Mesothelial cell of epicardium (in vitro differentiated cells): ENCODE measurements at regions not wholly inside any gene's neighbourhood (a gene's known extent, or its start where the extent isn't known, plus 50 kb on each side); places are given as distances from the start of the nearest gene placed in this dataset.

Source experiments
- DNase-seq, 2 experiments: peaks; one replicate each; pipeline ENCODE4 v3.0.0; 2021; ENCODE audit warnings: low spot score in 2 of 2; ENCODE audit not compliant: unreplicated experiment in 2 of 2
- H3K27ac Mint-ChIP-seq: 2 replicates; pipeline ENCODE4 v1.8.0; 2021; ENCODE audit warnings: mixed read lengths
- H3K27me3 Mint-ChIP-seq: 2 replicates; pipeline ENCODE4 v1.8.0; 2021; ENCODE audit warnings: low read depth, mixed read lengths
- H3K36me3 Mint-ChIP-seq: 2 replicates; pipeline ENCODE4 v1.8.0; 2021; ENCODE audit warnings: mixed read lengths
- H3K4me1 Mint-ChIP-seq: 2 replicates; pipeline ENCODE4 v1.8.0; 2021; ENCODE audit warnings: mixed read lengths
- H3K4me3 Mint-ChIP-seq: 2 replicates; pipeline ENCODE4 v1.8.0; 2021; ENCODE audit warnings: mild to moderate bottlenecking, moderate library complexity, mixed read lengths
- H3K9me3 Mint-ChIP-seq: 2 replicates; pipeline ENCODE4 v1.8.0; 2021; ENCODE audit warnings: mixed read lengths
- CTCF ChIP-seq: fragments of 200-600 bp; sonication (generic); IDR thresholded peaks from one replicate; pipeline ENCODE4 v1.5.0; 2021; ENCODE audit warnings: antibody characterized with exemption; ENCODE audit not compliant: unreplicated experiment

DNA sequence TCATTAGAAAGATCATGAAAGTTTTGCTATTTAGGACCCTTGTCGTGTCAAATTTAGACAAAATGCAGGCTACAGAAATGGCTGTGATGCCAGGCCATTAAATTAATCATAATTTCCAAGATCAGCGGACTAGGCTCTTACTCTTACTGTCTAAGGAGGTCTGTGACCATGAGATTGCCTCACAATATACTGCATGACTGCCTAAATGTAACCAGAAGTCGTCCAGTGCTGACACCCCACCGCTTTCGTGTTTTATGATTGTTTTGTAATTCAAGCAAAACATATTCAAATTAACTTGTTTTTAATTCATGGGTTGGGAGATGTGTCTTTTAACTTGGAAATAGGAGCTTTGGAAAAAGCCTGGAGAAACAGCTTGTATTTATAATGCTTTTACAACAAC, 947.5 kb downstream of the BRINP3 start:
- no peak overlapping the region for H3K27ac Mint-ChIP-seq
- no peaks in the 10 kb centered on the region for H3K27me3 Mint-ChIP-seq
- no peak for DNase-seq
- H3K4me1 Mint-ChIP-seq = peaks cover 12% of the 10 kb centered on the region
- no peak for TF ChIP-seq CTCF
- H3K9me3 Mint-ChIP-seq = no peaks in the 10 kb centered on the region
- H3K36me3 Mint-ChIP-seq = no peaks in the 10 kb centered on the region
- H3K4me3 Mint-ChIP-seq = no peak overlapping the region

DNA sequence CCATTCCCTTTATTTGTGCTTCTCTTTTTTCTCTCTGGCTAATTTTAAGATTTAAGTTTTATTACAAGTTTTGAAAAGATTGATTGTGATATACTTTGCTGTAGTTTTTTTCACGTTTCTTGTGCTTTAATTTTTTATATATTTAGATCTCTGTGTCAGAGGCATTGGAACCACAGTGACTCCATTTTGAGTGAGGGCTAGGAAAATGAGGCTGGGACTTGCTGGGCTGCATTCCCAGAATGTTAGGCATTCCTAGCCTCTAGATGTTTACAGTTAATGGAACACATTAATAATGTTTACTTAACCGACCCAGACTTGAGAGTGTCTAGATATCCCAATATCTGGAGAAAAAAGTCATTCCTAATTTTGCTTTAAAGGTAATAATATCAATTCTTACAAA, 939.4 kb downstream of the BRINP3 start:
- H3K4me3 Mint-ChIP-seq = no peak overlapping the region
- H3K4me1 Mint-ChIP-seq = peaks cover 5% of the 10 kb centered on the region
- H3K27ac Mint-ChIP-seq = peak overlapping the region; percentile 30
- H3K9me3 Mint-ChIP-seq = peaks cover 4% of the 10 kb centered on the region
- no peak for TF ChIP-seq CTCF
- no peak for DNase-seq
- peaks cover 2% of the 10 kb centered on the region for H3K36me3 Mint-ChIP-seq
- no peaks in the 10 kb centered on the region for H3K27me3 Mint-ChIP-seq

DNA sequence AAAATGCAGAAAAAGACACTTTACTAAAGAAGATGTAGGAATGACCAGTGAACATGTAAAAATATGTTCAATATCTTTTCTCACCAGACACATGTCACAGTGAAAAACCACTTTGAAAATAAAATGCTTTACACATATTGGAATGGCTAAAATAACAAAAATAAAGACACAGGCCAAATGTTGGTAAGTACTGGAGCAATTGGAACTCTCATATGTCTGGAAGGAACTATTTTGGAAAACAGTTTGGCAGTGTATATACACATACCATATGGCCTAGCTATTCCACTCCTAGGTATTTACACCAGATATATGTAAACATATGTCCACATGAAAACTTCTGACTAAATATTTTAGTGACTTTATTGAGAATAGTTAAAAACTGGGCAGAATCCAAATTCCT, 927.2 kb downstream of the BRINP3 start:
- no peak overlapping the region for H3K4me3 Mint-ChIP-seq
- H3K9me3 Mint-ChIP-seq = no peaks in the 10 kb centered on the region
- no peaks in the 10 kb centered on the region for H3K4me1 Mint-ChIP-seq
- no peaks in the 10 kb centered on the region for H3K36me3 Mint-ChIP-seq
- H3K27me3 Mint-ChIP-seq = no peaks in the 10 kb centered on the region
- no peak overlapping the region for H3K27ac Mint-ChIP-seq
- no peak for TF ChIP-seq CTCF
- DNase-seq = no peak

DNA sequence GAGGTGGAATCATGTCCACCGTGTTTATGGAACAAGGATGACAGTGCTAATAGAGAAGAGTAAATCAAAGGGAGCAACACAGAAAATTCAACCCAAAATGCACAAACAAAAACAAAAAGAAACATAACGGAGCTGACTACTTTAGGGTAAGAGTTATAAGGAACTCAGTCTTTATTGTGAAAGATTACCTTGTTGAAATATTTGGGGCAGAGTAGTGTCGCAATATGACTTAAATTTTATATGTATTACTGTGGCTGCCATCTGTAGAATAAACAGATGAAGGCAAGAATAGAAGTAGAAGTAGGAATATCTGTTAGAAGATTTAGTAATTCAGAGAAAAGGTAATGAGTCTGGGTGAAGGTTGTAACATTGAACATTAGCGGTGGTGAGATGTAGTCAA, 913.9 kb downstream of the BRINP3 start:
- no peaks in the 10 kb centered on the region for H3K36me3 Mint-ChIP-seq
- H3K9me3 Mint-ChIP-seq = peaks cover 6% of the 10 kb centered on the region
- H3K4me3 Mint-ChIP-seq = no peak overlapping the region
- no peaks in the 10 kb centered on the region for H3K4me1 Mint-ChIP-seq
- no peak overlapping the region for H3K27ac Mint-ChIP-seq
- no peak for TF ChIP-seq CTCF
- DNase-seq = no peak
- no peaks in the 10 kb centered on the region for H3K27me3 Mint-ChIP-seq

- no peaks in the 10 kb centered on the region for H3K9me3 Mint-ChIP-seq
- peaks cover 5% of the 10 kb centered on the region for H3K27me3 Mint-ChIP-seq
- no peak overlapping the region for H3K27ac Mint-ChIP-seq
- DNase-seq = no peak
- no peaks in the 10 kb centered on the region for H3K36me3 Mint-ChIP-seq
- no peak overlapping the region for H3K4me3 Mint-ChIP-seq
- no peak for TF ChIP-seq CTCF
- no peaks in the 10 kb centered on the region for H3K4me1 Mint-ChIP-seq
Observed at GRCh38 chr1:189567890-189568289, 909.8 kb downstream of the BRINP3 start.

GRCh38 chr1:189596197-189596596, 881.5 kb downstream of the BRINP3 start:
- peaks cover 6% of the 10 kb centered on the region for H3K9me3 Mint-ChIP-seq
- no peaks in the 10 kb centered on the region for H3K36me3 Mint-ChIP-seq
- H3K4me3 Mint-ChIP-seq = no peak overlapping the region
- H3K27ac Mint-ChIP-seq = no peak overlapping the region
- no peak for TF ChIP-seq CTCF
- no peaks in the 10 kb centered on the region for H3K27me3 Mint-ChIP-seq
- no peaks in the 10 kb centered on the region for H3K4me1 Mint-ChIP-seq
- no peak for DNase-seq
